SJSA1 (cell line): ENCODE measurements at regions not wholly inside any gene's neighbourhood (a gene's known extent, or its start where the extent isn't known, plus 50 kb on each side); places are given as distances from the start of the nearest gene placed in this dataset.
A peak's percentile ranks its signal among the peaks of the same experiment; 100 is the strongest.
"Not testable (repeated sequence)": the region's sequence is repeated elsewhere in the genome, so short reads cannot be mapped to it uniquely, and the experiment has no call there.

Experiments
- DNase-seq, 2 experiments: peaks; one replicate each; pipeline ENCODE4 v3.0.0-alpha.2; 2015 to 2020; ENCODE audit warnings: low spot score in 2 of 2, low read depth in 1 of 2
- H3K27ac ChIP-seq: fragments of 250-450 bp; sonication (Bioruptor Pico); 2 replicates; pipeline ENCODE4 v1.5.1; 2020; ENCODE audit warnings: mild to moderate bottlenecking, moderate library complexity
- H3K27me3 ChIP-seq: fragments of 250-450 bp; sonication (Bioruptor Pico); replicated peaks from 2 replicates; pipeline ENCODE4 v1.5.1; 2020; ENCODE audit warnings: mild to moderate bottlenecking, moderate library complexity
- H3K36me3 ChIP-seq: fragments of 250-450 bp; sonication (Bioruptor Pico); 2 replicates; pipeline ENCODE4 v1.5.1; 2020; ENCODE audit warnings: mild to moderate bottlenecking
- H3K4me1 ChIP-seq: fragments of 250-450 bp; sonication (Bioruptor Pico); replicated peaks from 2 replicates; pipeline ENCODE4 v1.6.1; 2021; ENCODE audit warnings: mild to moderate bottlenecking
- H3K4me3 ChIP-seq: fragments of 250-450 bp; sonication (Bioruptor Pico); 2 replicates; pipeline ENCODE4 v1.5.1; 2020; ENCODE audit warnings: mild to moderate bottlenecking
- H3K9me3 ChIP-seq: fragments of 250-450 bp; sonication (Bioruptor Pico); replicated peaks from 2 replicates; pipeline ENCODE4 v1.5.1; 2020; ENCODE audit warnings: mild to moderate bottlenecking

DNA sequence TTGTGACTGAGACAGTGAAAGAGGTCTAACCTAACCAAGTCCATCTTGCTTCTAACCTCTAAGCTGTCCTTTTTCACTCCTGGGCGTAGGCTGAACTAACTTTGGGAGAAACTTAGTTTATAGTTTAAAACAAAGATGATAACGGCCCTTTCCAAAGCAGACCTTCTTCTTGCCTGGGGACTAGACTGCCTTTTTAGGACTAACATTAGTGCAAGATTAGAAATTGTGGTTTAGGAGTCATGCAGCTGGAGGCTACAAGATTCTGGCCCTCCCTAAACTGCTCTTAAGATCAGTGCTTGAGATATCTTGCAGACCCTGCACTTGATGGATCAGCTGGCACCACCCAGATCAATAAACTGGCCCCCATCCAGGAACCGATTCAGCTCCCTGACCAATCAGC is 130.9 kb downstream of the ARSF start:
- not testable (repeated sequence) for H3K9me3 ChIP-seq, H3K4me1 ChIP-seq, H3K27me3 ChIP-seq, H3K4me3 ChIP-seq, H3K27ac ChIP-seq, DNase-seq, H3K36me3 ChIP-seq

GRCh38 chrX:3169421-3169820 is 128.2 kb downstream of the ARSF start:
- Histone ChIP-seq H3K27ac (no peak overlapping the region), H3K27me3 (no peaks in the 10 kb centered on the region), H3K9me3 (no peaks in the 10 kb centered on the region), H3K36me3 (no peaks in the 10 kb centered on the region), H3K4me1 (peaks cover 10% of the 10 kb centered on the region), H3K4me3 (no peak overlapping the region)
- no peak for DNase-seq

- no peak overlapping the region for H3K4me3 ChIP-seq
- H3K4me1 ChIP-seq, result peaks cover 10% of the 10 kb centered on the region
- H3K36me3 ChIP-seq, result no peaks in the 10 kb centered on the region
- H3K9me3 ChIP-seq, result no peaks in the 10 kb centered on the region
- H3K27ac ChIP-seq, result no peak overlapping the region
- no peak for DNase-seq
- H3K27me3 ChIP-seq, result no peaks in the 10 kb centered on the region
Measured at GRCh38 chrX:3167771-3168170, 126.5 kb downstream of the ARSF start.

DNA sequence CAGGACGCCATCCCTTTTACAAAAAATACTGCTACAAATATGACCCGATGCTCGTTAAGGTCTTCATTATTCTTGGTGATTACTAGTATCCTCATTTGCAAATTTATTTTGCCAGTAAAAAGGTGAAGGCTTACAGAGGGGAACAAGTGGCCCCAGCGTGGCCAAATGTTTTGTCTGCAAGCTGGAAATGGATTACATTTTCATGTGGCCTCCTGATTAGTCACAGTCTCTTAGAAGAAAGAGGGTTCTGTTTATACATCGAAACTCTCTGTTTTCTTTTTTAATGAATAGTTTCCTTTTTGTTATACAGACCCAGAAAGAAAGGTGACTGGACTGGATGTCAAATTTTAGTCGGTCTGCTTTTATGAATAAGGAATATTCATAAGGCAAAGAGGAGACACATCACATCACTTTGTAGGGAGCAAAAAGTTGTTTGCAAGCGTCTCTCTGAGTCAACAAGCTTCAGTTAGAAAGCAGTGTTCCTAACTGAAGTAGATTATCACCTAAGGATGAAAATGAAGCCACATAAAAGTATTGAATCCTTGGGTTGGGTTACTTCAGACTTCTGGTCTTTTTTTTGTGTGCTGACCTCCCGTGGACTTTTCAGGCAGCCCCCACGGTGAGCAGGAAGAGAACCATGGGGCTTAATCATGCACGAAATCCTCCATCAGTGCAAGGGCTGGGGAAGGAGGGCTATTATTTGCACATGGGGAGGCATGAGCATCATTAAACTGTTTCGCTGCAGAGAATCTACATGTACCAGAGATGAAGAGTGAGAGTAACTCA is 125.6 kb downstream of the ARSF start:
- Histone ChIP-seq H3K9me3 (no peaks in the 10 kb centered on the region), H3K27ac (no peak overlapping the region), H3K4me1 (peaks cover 10% of the 10 kb centered on the region), H3K36me3 (no peaks in the 10 kb centered on the region), H3K27me3 (no peaks in the 10 kb centered on the region), H3K4me3 (no peak overlapping the region)
- peak in 1 of 2 experiments; percentile 7 for DNase-seq

DNA sequence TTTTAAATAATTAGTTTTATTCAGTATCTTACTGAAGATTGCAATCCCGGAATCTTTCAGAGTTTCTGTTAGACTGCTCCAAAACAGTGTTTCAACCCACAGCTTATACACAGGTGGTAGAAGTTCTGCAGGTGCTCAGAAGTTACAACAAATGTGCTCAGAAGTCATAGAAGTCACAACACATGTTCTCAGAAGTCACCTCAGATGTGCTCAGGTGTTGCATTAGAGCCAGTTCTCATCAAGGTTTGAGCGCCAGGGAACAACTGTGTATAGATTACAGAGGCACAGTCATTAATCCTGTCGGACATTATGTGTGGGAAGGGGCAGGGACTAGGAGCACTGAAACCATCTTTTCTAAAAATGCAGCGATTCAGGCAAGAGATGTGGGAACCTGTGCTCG is 124.5 kb downstream of the ARSF start:
- Histone ChIP-seq H3K27me3 (no peaks in the 10 kb centered on the region), H3K4me3 (no peak overlapping the region), H3K9me3 (no peaks in the 10 kb centered on the region), H3K27ac (no peak overlapping the region), H3K36me3 (no peaks in the 10 kb centered on the region), H3K4me1 (peaks cover 10% of the 10 kb centered on the region)
- no peak for DNase-seq
